Right cardiac atrium (tissue), 5 donors: ENCODE measurements at regions not wholly inside any gene's neighbourhood (a gene's known extent, or its start where the extent isn't known, plus 50 kb on each side); places are given as distances from the start of the nearest gene placed in this dataset.

Experiments used
- ATAC-seq, 2 donors: fragments of 200-7000 bp; cut with Tn5 transposase; one replicate each; pipeline versions ENCODE4 v1.8.0 to v1.9.1; 2020; ENCODE audit warnings: moderate library complexity in 2 of 2, mild to moderate bottlenecking in 1 of 2
- DNase-seq, 3 donors: peaks; one replicate each; pipeline ENCODE4 v3.0.0-alpha.2; 2020
- H3K27ac ChIP-seq: one replicate; pipeline ENCODE4 v1.5.1; 2013; ENCODE audit warnings: mild to moderate bottlenecking, low read length, control low read depth, moderate library complexity
- H3K27me3 ChIP-seq: one replicate; pipeline ENCODE4 v1.6.1; 2013; ENCODE audit not compliant: control insufficient read depth, insufficient read depth
- H3K4me1 ChIP-seq: one replicate; pipeline ENCODE4 v1.6.1; 2013; ENCODE audit warnings: low read length; ENCODE audit not compliant: control insufficient read depth, insufficient read depth
- H3K4me3 ChIP-seq: one replicate; pipeline ENCODE4 v1.5.1; 2013; ENCODE audit warnings: low read length, control low read depth
- H3K9me3 ChIP-seq: one replicate; pipeline ENCODE4 v1.6.1; 2013; ENCODE audit warnings: low read length; ENCODE audit not compliant: control insufficient read depth
- WGBS: extraction: QIAGEN DNeasy Blood & Tissue Kit; methylation state at CpG from one replicate; pipeline ENCODE4 v1.1.7; 2013; 5-methylcytosine and 5-hydroxymethylcytosine counted together
- intact Hi-C, 4 donors: fragments of 100-400 bp; cut with DNase I; formaldehyde crosslinking; loops; one replicate each; pipeline versions ENCODE4 v1.11.0 to v1.14.0; 2022 to 2023
- donor health status: healthy with polysubstance abuse.
- donor health status: DM: no; HTN: yes; CAD: no.
- donor health status: DM: no; HTN: no; CAD: no.
- donor health status: DM: no; HTN: yes; CAD: no; lungs with severe emphysema.
- donor health status: DM: yes; HTN: yes; CAD: no.

GRCh38 chr12:125431516-125431915 is 366.3 kb downstream of the AACS start:
- ATAC-seq (no peak), DNase-seq (no peak)
- 58% methylated on average over 6 of the region's 6 CpGs for WGBS
- Histone ChIP-seq H3K4me1 (no peaks in the 10 kb centered on the region), H3K9me3 (no peaks in the 10 kb centered on the region), H3K27me3 (no peaks in the 10 kb centered on the region), H3K4me3 (no peak overlapping the region), H3K27ac (no peak overlapping the region)
- intact Hi-C loops, result no loop called here

DNA sequence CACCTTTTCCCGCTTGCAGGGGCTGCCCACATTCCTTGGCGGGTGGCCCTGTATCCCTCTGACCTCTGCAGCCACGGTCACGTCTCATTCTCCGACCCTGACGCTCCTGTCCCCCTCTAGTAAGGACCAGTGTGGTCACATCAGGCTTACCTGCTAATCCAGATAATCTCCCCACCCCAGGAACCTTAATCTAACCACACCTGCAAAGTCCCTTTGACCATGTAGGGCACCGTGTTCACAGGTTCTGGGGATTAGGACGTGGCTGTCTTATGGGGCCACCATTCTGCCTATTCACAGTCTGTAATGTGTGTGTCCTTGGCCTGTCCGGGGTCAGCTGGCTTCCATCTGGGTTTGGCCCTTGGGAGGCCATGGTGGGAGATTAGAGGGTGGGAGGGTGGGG is 368.9 kb downstream of the AACS start:
- Histone ChIP-seq H3K9me3 (no peaks in the 10 kb centered on the region), H3K4me3 (no peak overlapping the region), H3K4me1 (no peaks in the 10 kb centered on the region), H3K27ac (no peak overlapping the region), H3K27me3 (no peaks in the 10 kb centered on the region)
- DNase-seq (no peak), ATAC-seq (no peak)
- WGBS, result 85% methylated on average over 9 of the region's 9 CpGs
- intact Hi-C loops, result no loop called here

DNA sequence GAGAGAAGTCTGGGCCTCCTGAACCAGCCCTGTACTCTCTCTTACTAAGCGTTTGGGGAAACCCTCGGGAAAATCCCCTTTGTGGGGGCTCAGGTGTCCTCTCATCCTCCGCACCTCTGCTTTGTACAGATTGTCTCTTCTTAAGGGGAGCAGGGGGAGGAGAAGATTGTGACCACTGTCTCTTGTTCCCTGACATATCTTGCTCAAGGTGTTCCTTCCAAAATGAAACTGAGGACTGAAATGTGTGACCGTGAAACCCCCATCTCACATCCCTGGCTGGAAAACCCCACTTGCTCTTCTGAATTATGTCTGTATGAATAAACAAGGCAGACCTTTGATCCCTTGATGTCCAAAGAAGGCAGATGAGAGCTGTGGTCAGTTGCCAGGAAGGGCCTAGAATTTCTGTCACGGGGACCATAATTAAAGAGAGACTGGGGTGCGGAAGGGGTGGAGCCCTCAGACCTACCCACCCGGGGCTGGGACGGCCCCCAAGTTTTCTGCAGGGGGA is 369.8 kb downstream of the AACS start:
- ATAC-seq (no peak), DNase-seq (no peak)
- 80% methylated on average over 8 of the region's 8 CpGs for WGBS
- no peak overlapping the region for H3K27ac ChIP-seq
- intact Hi-C loops, result no loop called here
- no peak overlapping the region for H3K4me3 ChIP-seq
- H3K27me3 ChIP-seq, result no peaks in the 10 kb centered on the region
- H3K4me1 ChIP-seq, result no peaks in the 10 kb centered on the region
- H3K9me3 ChIP-seq, result no peaks in the 10 kb centered on the region

DNA sequence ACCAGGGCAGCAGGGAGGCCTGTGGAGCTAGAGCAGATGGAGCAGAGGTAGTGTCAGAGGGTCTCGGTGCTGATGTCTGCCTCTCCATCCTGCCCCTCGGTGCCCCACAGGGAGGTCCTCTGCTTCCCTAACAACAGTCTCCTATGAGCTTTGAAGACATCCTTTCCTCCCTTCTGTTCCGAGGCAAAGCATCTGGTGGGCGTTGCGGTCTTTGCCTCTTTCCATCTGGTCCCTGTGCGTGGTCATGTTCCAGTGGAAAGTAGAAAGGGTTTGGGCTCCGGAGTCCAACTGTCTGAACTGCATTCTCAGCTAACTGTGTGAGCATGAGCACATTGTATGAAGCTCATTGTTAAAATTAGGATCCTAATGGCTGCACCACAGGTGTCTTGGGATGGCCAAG is 370.6 kb downstream of the AACS start:
- ATAC-seq (no peak), DNase-seq (no peak)
- no peaks in the 10 kb centered on the region for H3K9me3 ChIP-seq
- no peak overlapping the region for H3K4me3 ChIP-seq
- H3K4me1 ChIP-seq, result no peaks in the 10 kb centered on the region
- no peak overlapping the region for H3K27ac ChIP-seq
- intact Hi-C loops, result no loop called here
- WGBS, result 95% methylated on average over 7 of the region's 7 CpGs
- no peaks in the 10 kb centered on the region for H3K27me3 ChIP-seq

GRCh38 chr12:125436686-125437085 is 371.5 kb downstream of the AACS start:
- WGBS, result 79% methylated on average over 2 of the region's 2 CpGs
- no peak for ATAC-seq
- H3K4me1 ChIP-seq, result no peaks in the 10 kb centered on the region
- H3K27me3 ChIP-seq, result no peaks in the 10 kb centered on the region
- no peak overlapping the region for H3K27ac ChIP-seq
- no peak for DNase-seq
- no peaks in the 10 kb centered on the region for H3K9me3 ChIP-seq
- intact Hi-C loops, result no loop called here
- H3K4me3 ChIP-seq, result no peak overlapping the region

DNA sequence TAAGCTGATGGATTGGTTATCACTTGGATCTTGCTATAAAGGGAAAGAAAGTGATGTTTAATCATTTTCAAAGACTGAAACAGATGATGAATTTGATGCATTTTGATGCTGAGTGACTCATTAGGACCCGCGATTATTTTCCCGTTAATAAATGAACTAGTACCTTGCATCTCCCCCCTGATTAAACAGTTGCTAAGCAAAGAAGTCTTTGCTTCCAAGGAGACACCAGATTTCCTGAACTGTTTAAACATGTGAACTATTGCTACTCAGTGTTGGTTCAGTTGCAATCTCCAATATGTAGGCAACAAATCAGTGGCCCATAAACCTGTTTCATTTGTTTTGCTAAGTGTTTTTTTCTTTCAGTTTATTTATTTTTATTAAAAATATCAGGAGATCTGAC is 375.2 kb downstream of the AACS start:
- WGBS, result 71% methylated on average over 3 of the region's 3 CpGs
- H3K4me1 ChIP-seq, result no peaks in the 10 kb centered on the region
- no peak overlapping the region for H3K4me3 ChIP-seq
- intact Hi-C loops, result no loop called here
- DNase-seq (no peak), ATAC-seq (no peak)
- no peaks in the 10 kb centered on the region for H3K9me3 ChIP-seq
- no peaks in the 10 kb centered on the region for H3K27me3 ChIP-seq
- no peak overlapping the region for H3K27ac ChIP-seq

DNA sequence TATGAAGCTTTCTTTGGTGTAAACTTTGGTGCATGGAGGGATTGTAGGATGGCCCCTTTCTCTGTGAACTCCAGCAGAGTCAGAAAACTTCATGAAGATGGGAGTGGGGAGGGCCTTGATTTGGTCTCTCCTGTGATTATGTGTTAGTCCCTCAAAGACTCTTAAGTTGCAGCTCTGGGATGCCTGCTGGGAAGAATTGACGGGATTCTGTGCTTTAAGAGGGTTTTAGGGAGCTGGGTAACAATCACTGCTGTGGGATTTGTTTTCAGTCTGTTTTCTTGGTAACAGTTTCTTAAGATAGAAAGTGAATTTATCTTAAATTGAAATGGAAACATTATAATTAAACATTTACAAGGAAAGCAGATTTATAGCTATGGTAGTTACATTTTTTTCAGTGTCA is 378.1 kb downstream of the AACS start:
- Histone ChIP-seq H3K4me1 (no peaks in the 10 kb centered on the region), H3K9me3 (no peaks in the 10 kb centered on the region), H3K4me3 (no peak overlapping the region), H3K27ac (no peak overlapping the region), H3K27me3 (no peaks in the 10 kb centered on the region)
- ATAC-seq, result no peak
- DNase-seq, result no peak
- intact Hi-C loops, result no loop called here
- WGBS, result 16% methylated on average over 1 of the region's 1 CpG

GRCh38 chr12:125451408-125451807 is 386.2 kb downstream of the AACS start:
- ATAC-seq (no peak), DNase-seq (no peak)
- Histone ChIP-seq H3K4me1 (no peaks in the 10 kb centered on the region), H3K27ac (no peak overlapping the region), H3K4me3 (no peak overlapping the region), H3K27me3 (no peaks in the 10 kb centered on the region), H3K9me3 (no peaks in the 10 kb centered on the region)
- WGBS, result 63% methylated on average over 2 of the region's 2 CpGs
- intact Hi-C loops, result no loop called here

GRCh38 chr12:125453751-125454150 is 388.5 kb downstream of the AACS start:
- intact Hi-C loops, result no loop called here
- DNase-seq (no peak), ATAC-seq (no peak)
- 39% methylated on average over 4 of the region's 4 CpGs for WGBS
- H3K4me3 ChIP-seq, result no peak overlapping the region
- no peaks in the 10 kb centered on the region for H3K4me1 ChIP-seq
- no peaks in the 10 kb centered on the region for H3K27me3 ChIP-seq
- no peak overlapping the region for H3K27ac ChIP-seq
- H3K9me3 ChIP-seq, result no peaks in the 10 kb centered on the region

DNA sequence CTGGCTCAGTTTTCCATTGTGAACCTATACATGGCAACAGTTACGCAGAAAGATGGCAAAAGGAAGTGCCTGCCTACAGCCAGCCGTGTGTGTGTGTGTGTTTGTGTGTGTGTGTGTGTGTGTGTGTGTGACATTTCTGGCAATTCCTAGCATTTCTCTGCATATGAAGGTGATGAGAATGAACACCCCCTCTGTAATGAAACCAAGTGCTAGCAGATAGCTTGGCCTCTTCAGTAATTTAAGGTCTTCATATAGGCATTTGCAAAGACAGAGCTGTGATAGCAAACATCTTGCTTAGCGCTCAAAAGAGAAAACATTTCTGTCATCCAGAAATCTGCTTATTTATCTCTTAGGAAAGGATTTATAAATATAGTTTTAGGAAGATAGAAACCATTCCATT is 389.1 kb downstream of the AACS start:
- Histone ChIP-seq H3K27me3 (no peaks in the 10 kb centered on the region), H3K4me1 (no peaks in the 10 kb centered on the region), H3K27ac (no peak overlapping the region), H3K4me3 (no peak overlapping the region), H3K9me3 (no peaks in the 10 kb centered on the region)
- WGBS, result 62% methylated on average over 3 of the region's 3 CpGs
- ATAC-seq (no peak), DNase-seq (no peak)
- intact Hi-C loops, result no loop called here

GRCh38 chr12:125454786-125455480 is 389.7 kb downstream of the AACS start:
- Histone ChIP-seq H3K4me1 (no peaks in the 10 kb centered on the region), H3K4me3 (no peak overlapping the region), H3K27me3 (no peaks in the 10 kb centered on the region), H3K27ac (no peak overlapping the region), H3K9me3 (no peaks in the 10 kb centered on the region)
- DNase-seq (no peak), ATAC-seq (no peak)
- intact Hi-C loops, result no loop called here
- WGBS, result 44% methylated on average over 8 of the region's 8 CpGs

DNA sequence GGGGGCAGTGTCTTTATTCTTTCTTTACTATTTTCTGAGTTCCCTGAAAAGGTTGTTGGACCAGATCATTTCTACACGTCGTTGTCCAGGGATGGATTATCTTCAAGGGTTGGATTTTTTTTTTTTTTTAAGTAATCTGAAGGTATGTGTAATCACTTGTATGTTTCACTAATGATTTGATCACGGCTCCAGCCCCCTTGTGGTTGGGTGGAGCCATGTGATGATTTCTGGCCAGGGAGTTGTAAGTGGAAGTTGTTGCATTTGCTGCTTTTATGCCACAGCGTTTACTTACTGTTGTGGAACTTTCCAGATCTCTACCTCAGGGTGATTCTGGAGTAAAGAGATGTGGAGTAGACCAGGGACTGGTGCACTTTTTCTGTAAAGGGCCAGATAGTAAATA is 390.3 kb downstream of the AACS start:
- ATAC-seq (no peak), DNase-seq (no peak)
- Histone ChIP-seq H3K27ac (no peak overlapping the region), H3K27me3 (no peaks in the 10 kb centered on the region), H3K4me1 (no peaks in the 10 kb centered on the region), H3K9me3 (no peaks in the 10 kb centered on the region), H3K4me3 (no peak overlapping the region)
- intact Hi-C loops, result no loop called here
- 47% methylated on average over 4 of the region's 4 CpGs for WGBS
